ENCODE measurements at regions not wholly inside any gene's neighbourhood (a gene's known extent, or its start where the extent isn't known, plus 50 kb on each side); places are given as distances from the start of the nearest gene placed in this dataset.

DNA sequence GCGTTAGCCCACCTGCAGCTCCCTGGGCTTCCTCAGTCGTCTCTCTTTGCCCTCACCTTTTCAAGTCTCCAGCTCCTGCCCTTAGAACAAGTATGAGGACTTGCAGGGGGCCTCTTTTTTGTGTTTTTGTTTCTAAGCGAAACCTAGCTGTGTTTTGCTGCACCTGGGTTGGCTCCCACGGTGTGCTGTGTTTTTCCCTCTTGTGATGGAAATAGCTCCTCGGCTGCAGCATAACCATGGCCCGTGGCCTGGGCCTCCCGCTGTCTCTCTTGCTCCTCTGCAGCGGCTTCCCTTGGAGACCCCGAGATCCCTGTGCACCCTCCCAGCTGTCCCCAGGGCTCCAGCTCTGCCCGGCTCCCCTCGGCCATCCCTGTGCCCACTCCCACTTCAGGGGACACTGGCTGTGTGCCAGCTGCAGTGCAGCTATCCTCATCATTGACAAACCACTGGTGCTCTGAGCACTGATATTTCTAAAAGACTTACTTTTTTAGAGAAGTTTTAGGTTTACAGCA lies 75.6 kb upstream of the TCERG1L start:
- H3K27me3 ChIP-seq (ENCODE audit: control insufficient read depth, low read length), result no peaks in the 10 kb centered on the region
- H3K4me1 ChIP-seq (ENCODE audit: control insufficient read depth, low read length), result no peaks in the 10 kb centered on the region
- no peaks in the 10 kb centered on the region for H3K36me3 ChIP-seq (ENCODE audit: control insufficient read depth, low read length)
- H4K20me1 ChIP-seq (ENCODE audit: control insufficient read depth, insufficient read depth, low read depth, low read length), result no peaks in the 10 kb centered on the region
- H3K27ac ChIP-seq (ENCODE audit: low read depth, low read length), result no peak overlapping the region
- H3K4me3 ChIP-seq (ENCODE audit: low read length), result no peak overlapping the region
- TF ChIP-seq, protein P1, sequence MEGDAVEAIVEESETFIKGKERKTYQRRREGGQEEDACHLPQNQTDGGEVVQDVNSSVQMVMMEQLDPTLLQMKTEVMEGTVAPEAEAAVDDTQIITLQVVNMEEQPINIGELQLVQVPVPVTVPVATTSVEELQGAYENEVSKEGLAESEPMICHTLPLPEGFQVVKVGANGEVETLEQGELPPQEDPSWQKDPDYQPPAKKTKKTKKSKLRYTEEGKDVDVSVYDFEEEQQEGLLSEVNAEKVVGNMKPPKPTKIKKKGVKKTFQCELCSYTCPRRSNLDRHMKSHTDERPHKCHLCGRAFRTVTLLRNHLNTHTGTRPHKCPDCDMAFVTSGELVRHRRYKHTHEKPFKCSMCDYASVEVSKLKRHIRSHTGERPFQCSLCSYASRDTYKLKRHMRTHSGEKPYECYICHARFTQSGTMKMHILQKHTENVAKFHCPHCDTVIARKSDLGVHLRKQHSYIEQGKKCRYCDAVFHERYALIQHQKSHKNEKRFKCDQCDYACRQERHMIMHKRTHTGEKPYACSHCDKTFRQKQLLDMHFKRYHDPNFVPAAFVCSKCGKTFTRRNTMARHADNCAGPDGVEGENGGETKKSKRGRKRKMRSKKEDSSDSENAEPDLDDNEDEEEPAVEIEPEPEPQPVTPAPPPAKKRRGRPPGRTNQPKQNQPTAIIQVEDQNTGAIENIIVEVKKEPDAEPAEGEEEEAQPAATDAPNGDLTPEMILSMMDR (IDR thresholded peaks at IDR 0.05; ENCODE audit: low read depth, low read length, poor library complexity, severe bottlenecking), result no peak
- TF ChIP-seq EZH2phosphoT487 (IDR thresholded peaks at IDR 0.05; ENCODE audit: borderline replicate concordance, low read length), result no peak
- no peaks in the 10 kb centered on the region for H3K9me2 ChIP-seq (replicated peaks; ENCODE audit: control insufficient read depth, low read length)
- H3K9me3 ChIP-seq (ENCODE audit: control insufficient read depth, insufficient read depth, low read length), result no peaks in the 10 kb centered on the region
- no peak overlapping the region for H3K4me2 ChIP-seq (ENCODE audit: low read length)
- no peaks in the 10 kb centered on the region for H3K79me2 ChIP-seq (ENCODE audit: control insufficient read depth, low read length)
- H3F3A ChIP-seq (ENCODE audit: control insufficient read depth, insufficient read depth), result no peaks in the 10 kb centered on the region

- no peak overlapping the region for H3K4me3 ChIP-seq (ENCODE audit: low read length)
- no peaks in the 10 kb centered on the region for H4K20me1 ChIP-seq (ENCODE audit: control insufficient read depth, insufficient read depth, low read depth, low read length)
- no peaks in the 10 kb centered on the region for H3F3A ChIP-seq (ENCODE audit: control insufficient read depth, insufficient read depth)
- no peaks in the 10 kb centered on the region for H3K9me2 ChIP-seq (replicated peaks; ENCODE audit: control insufficient read depth, low read length)
- no peaks in the 10 kb centered on the region for H3K27me3 ChIP-seq (ENCODE audit: control insufficient read depth, low read length)
- H3K27ac ChIP-seq (ENCODE audit: low read depth, low read length), result no peak overlapping the region
- H3K4me2 ChIP-seq (ENCODE audit: low read length), result no peak overlapping the region
- H3K9me3 ChIP-seq (ENCODE audit: control insufficient read depth, insufficient read depth, low read length), result no peaks in the 10 kb centered on the region
- no peaks in the 10 kb centered on the region for H3K4me1 ChIP-seq (ENCODE audit: control insufficient read depth, low read length)
- no peaks in the 10 kb centered on the region for H3K36me3 ChIP-seq (ENCODE audit: control insufficient read depth, low read length)
- no peak for TF ChIP-seq EZH2phosphoT487 (IDR thresholded peaks at IDR 0.05; ENCODE audit: borderline replicate concordance, low read length)
- TF ChIP-seq, protein P1 (IDR thresholded peaks at IDR 0.05; ENCODE audit: low read depth, low read length, poor library complexity, severe bottlenecking), result no peak
- H3K79me2 ChIP-seq (ENCODE audit: control insufficient read depth, low read length), result no peaks in the 10 kb centered on the region
These were observed 80.4 kb upstream of the TCERG1L start for GRCh38 chr10:131391936-131392335.

DNA sequence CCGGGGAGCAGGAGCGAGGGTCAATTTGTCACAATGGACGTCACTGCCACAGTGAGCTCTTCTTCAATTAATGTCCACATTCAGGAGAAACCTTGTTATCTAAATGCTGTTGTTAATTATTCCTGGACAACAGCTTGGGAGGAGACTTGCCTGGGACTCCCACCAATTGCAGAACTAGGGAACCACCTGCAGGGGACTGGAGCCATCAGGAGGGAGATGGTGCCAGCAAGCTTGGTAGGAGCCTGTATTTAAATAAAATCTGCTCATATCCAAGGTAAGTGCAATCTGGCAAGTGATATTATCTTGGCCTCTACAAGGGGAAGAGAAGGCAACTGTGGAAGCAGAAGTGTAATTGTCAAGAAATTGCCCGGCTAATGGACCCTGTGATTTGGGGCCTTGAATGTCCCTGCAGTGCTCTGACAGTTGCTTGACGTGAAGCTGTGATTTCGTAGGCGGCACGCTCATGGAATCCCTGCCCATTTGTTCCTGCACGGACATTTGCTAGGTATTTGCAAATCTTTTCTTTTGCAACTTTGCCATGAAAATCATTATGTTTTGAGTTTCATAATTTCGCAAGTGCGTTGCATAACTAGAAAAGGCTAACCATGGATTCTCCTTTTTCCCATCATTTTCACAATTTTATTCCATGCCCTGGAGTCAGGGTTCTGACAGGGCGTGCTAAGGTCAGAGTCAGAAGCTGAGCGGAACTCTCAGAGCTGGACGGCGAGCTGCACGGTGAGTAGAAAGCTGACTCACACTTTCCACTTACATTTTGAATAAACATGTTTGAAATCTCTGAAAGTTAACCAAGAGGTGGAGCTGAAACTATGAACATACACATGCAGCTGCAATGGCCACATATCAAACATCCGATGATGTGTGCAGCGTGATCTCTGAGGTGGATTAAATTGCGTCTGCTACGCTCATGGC lies 84.9 kb upstream of the TCERG1L start:
- Histone ChIP-seq H3K4me2 (ENCODE audit: low read length) (no peak overlapping the region), H4K20me1 (ENCODE audit: control insufficient read depth, insufficient read depth, low read depth, low read length) (no peaks in the 10 kb centered on the region), H3K27ac (ENCODE audit: low read depth, low read length) (no peak overlapping the region), H3K79me2 (ENCODE audit: control insufficient read depth, low read length) (no peaks in the 10 kb centered on the region), H3K9me2 (replicated peaks; ENCODE audit: control insufficient read depth, low read length) (no peaks in the 10 kb centered on the region), H3K4me1 (ENCODE audit: control insufficient read depth, low read length) (no peaks in the 10 kb centered on the region), H3K36me3 (ENCODE audit: control insufficient read depth, low read length) (no peaks in the 10 kb centered on the region), H3K27me3 (ENCODE audit: control insufficient read depth, low read length) (no peaks in the 10 kb centered on the region), H3K9me3 (ENCODE audit: control insufficient read depth, insufficient read depth, low read length) (no peaks in the 10 kb centered on the region), H3F3A (ENCODE audit: control insufficient read depth, insufficient read depth) (no peaks in the 10 kb centered on the region), H3K4me3 (ENCODE audit: low read length) (no peak overlapping the region)
- TF ChIP-seq, protein P1 (IDR thresholded peaks at IDR 0.05; ENCODE audit: low read depth, low read length, poor library complexity, severe bottlenecking), result no peak
- TF ChIP-seq EZH2phosphoT487 (IDR thresholded peaks at IDR 0.05; ENCODE audit: borderline replicate concordance, low read length), result no peak

All from DOHH2 (cell line).